ENCODE measurements at regions not wholly inside any gene's neighbourhood (a gene's known extent, or its start where the extent isn't known, plus 50 kb on each side); places are given as distances from the start of the nearest gene placed in this dataset.

- ATAC-seq, result no peak
- TF ChIP-seq ZNF565 (CRISPR knock-in tag; conservative IDR thresholded peaks at IDR 0.05; ENCODE audit: low read depth), result no peak
- no peak for TF ChIP-seq ESRRG (CRISPR knock-in tag; IDR thresholded peaks at IDR 0.05)
- TF ChIP-seq GLIS3 (CRISPR knock-in tag; IDR thresholded peaks at IDR 0.05), result no peak
- TF ChIP-seq ZFP3 (CRISPR knock-in tag; IDR thresholded peaks at IDR 0.05), result no peak
- TF ChIP-seq ZC3H10 (CRISPR knock-in tag; IDR thresholded peaks at IDR 0.05), result no peak
- no peak for TF ChIP-seq ZFP30 (CRISPR knock-in tag; IDR thresholded peaks at IDR 0.05)
- no peak for TF ChIP-seq CREB5 (CRISPR knock-in tag; IDR thresholded peaks at IDR 0.05; ENCODE audit: low read depth)
- no peak for TF ChIP-seq ARNTL (CRISPR knock-in tag; IDR thresholded peaks at IDR 0.05; ENCODE audit: borderline replicate concordance, low read depth)
- TF ChIP-seq SNAI2 (CRISPR knock-in tag; IDR thresholded peaks at IDR 0.05), result no peak
- TF ChIP-seq TCF4 (CRISPR knock-in tag; IDR thresholded peaks at IDR 0.05; ENCODE audit: borderline replicate concordance), result no peak
- TF ChIP-seq PPARA (CRISPR knock-in tag; IDR thresholded peaks at IDR 0.05; ENCODE audit: borderline replicate concordance), result no peak
- TF ChIP-seq, protein P1, sequence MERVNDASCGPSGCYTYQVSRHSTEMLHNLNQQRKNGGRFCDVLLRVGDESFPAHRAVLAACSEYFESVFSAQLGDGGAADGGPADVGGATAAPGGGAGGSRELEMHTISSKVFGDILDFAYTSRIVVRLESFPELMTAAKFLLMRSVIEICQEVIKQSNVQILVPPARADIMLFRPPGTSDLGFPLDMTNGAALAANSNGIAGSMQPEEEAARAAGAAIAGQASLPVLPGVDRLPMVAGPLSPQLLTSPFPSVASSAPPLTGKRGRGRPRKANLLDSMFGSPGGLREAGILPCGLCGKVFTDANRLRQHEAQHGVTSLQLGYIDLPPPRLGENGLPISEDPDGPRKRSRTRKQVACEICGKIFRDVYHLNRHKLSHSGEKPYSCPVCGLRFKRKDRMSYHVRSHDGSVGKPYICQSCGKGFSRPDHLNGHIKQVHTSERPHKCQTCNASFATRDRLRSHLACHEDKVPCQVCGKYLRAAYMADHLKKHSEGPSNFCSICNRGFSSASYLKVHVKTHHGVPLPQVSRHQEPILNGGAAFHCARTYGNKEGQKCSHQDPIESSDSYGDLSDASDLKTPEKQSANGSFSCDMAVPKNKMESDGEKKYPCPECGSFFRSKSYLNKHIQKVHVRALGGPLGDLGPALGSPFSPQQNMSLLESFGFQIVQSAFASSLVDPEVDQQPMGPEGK (CRISPR knock-in tag; IDR thresholded peaks at IDR 0.05; ENCODE audit: borderline replicate concordance), result no peak
- TF ChIP-seq OSR1 (CRISPR knock-in tag; IDR thresholded peaks at IDR 0.05), result no peak
Observed at GRCh38 chr1:172979828-172980227, 70.9 kb downstream of the TNFSF18 start.

- ATAC-seq, result no peak
- TF ChIP-seq CREB5 (CRISPR knock-in tag; IDR thresholded peaks at IDR 0.05; ENCODE audit: low read depth) (no peak), ZFP3 (CRISPR knock-in tag; IDR thresholded peaks at IDR 0.05) (no peak), GLIS3 (CRISPR knock-in tag; IDR thresholded peaks at IDR 0.05) (no peak), SNAI2 (CRISPR knock-in tag; IDR thresholded peaks at IDR 0.05) (no peak), ZNF565 (CRISPR knock-in tag; conservative IDR thresholded peaks at IDR 0.05; ENCODE audit: low read depth) (no peak), BACH2 (CRISPR knock-in tag; IDR thresholded peaks at IDR 0.05; ENCODE audit: borderline replicate concordance) (no peak), ZNF8 (CRISPR knock-in tag; IDR thresholded peaks at IDR 0.05) (no peak), ZNF70 (CRISPR knock-in tag; IDR thresholded peaks at IDR 0.05) (no peak), ZFP30 (CRISPR knock-in tag; IDR thresholded peaks at IDR 0.05) (no peak), ZC3H10 (CRISPR knock-in tag; IDR thresholded peaks at IDR 0.05) (no peak), CSRNP3 (CRISPR knock-in tag; IDR thresholded peaks at IDR 0.05) (no peak), RARB (CRISPR knock-in tag; IDR thresholded peaks at IDR 0.05) (no peak), ISL1 (CRISPR knock-in tag; IDR thresholded peaks at IDR 0.05) (no peak)
- TF ChIP-seq, protein P2, sequence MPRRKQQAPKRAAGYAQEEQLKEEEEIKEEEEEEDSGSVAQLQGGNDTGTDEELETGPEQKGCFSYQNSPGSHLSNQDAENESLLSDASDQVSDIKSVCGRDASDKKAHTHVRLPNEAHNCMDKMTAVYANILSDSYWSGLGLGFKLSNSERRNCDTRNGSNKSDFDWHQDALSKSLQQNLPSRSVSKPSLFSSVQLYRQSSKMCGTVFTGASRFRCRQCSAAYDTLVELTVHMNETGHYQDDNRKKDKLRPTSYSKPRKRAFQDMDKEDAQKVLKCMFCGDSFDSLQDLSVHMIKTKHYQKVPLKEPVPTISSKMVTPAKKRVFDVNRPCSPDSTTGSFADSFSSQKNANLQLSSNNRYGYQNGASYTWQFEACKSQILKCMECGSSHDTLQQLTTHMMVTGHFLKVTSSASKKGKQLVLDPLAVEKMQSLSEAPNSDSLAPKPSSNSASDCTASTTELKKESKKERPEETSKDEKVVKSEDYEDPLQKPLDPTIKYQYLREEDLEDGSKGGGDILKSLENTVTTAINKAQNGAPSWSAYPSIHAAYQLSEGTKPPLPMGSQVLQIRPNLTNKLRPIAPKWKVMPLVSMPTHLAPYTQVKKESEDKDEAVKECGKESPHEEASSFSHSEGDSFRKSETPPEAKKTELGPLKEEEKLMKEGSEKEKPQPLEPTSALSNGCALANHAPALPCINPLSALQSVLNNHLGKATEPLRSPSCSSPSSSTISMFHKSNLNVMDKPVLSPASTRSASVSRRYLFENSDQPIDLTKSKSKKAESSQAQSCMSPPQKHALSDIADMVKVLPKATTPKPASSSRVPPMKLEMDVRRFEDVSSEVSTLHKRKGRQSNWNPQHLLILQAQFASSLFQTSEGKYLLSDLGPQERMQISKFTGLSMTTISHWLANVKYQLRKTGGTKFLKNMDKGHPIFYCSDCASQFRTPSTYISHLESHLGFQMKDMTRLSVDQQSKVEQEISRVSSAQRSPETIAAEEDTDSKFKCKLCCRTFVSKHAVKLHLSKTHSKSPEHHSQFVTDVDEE (CRISPR knock-in tag; IDR thresholded peaks at IDR 0.05), result no peak
- TF ChIP-seq, protein P1 (CRISPR knock-in tag; IDR thresholded peaks at IDR 0.05; ENCODE audit: borderline replicate concordance), result no peak
Observed at GRCh38 chr1:172980456-172980855, 70.3 kb downstream of the TNFSF18 start.
